Smooth muscle cell (in vitro differentiated cells): ENCODE measurements at regions not wholly inside any gene's neighbourhood (a gene's known extent, or its start where the extent isn't known, plus 50 kb on each side); places are given as distances from the start of the nearest gene placed in this dataset.

Source experiments
- DNase-seq: peaks from one replicate; lab custom pipeline; 2025; ENCODE audit not compliant: unreplicated experiment; lab: John Stamatoyannopoulos, UW
- H2AFZ ChIP-seq: fragments of 200-600 bp; sonication (generic); 2 replicates; pipeline ENCODE4 v1.6.0; 2016; ENCODE audit warnings: antibody characterized with exemption, low read depth, mild to moderate bottlenecking
- H3F3A ChIP-seq: fragments of 200-600 bp; sonication (generic); 2 replicates; pipeline ENCODE4 v1.6.0; 2017; ENCODE audit warnings: antibody characterized with exemption, low read depth
- H3K27ac ChIP-seq: fragments of 200-600 bp; sonication (generic); 2 replicates; pipeline ENCODE4 v1.5.1; 2016; ENCODE audit warnings: low read depth, mild to moderate bottlenecking
- H3K27me3 ChIP-seq: fragments of 200-600 bp; sonication (generic); 2 replicates; pipeline ENCODE4 v1.6.1; 2016; ENCODE audit warnings: low read depth, mild to moderate bottlenecking
- H3K36me3 ChIP-seq: fragments of 200-600 bp; sonication (generic); 2 replicates; pipeline ENCODE4 v1.5.1; 2016; ENCODE audit warnings: low read depth
- H3K4me1 ChIP-seq: fragments of 200-600 bp; sonication (generic); 2 replicates; pipeline ENCODE4 v1.5.1; 2016; ENCODE audit warnings: low read depth
- H3K4me2 ChIP-seq: fragments of 200-600 bp; sonication (generic); 2 replicates; pipeline ENCODE4 v1.6.0; 2016; ENCODE audit warnings: mild to moderate bottlenecking
- H3K4me3 ChIP-seq: fragments of 200-600 bp; sonication (generic); 2 replicates; pipeline ENCODE4 v1.5.1; 2016; ENCODE audit warnings: mild to moderate bottlenecking
- H3K79me2 ChIP-seq: fragments of 200-600 bp; sonication (generic); 2 replicates; pipeline ENCODE4 v1.6.0; 2016; ENCODE audit warnings: low read depth, mild to moderate bottlenecking
- H3K9ac ChIP-seq: fragments of 200-600 bp; sonication (generic); 2 replicates; pipeline ENCODE4 v1.6.0; 2016; ENCODE audit warnings: low read depth
- H3K9me3 ChIP-seq: fragments of 200-600 bp; sonication (generic); replicated peaks from 2 replicates; pipeline ENCODE4 v1.5.1; 2016; ENCODE audit warnings: low read depth
- H4K20me1 ChIP-seq: fragments of 200-600 bp; sonication (generic); 2 replicates; pipeline ENCODE4 v1.6.0; 2016; ENCODE audit warnings: low read depth
- WGBS: methylation state at CpG from one replicate; pipeline ENCODE4 v1.1.7; 2016; ENCODE audit warnings: low lambda C conversion rate; 5-methylcytosine and 5-hydroxymethylcytosine counted together
- TF ChIP-seq, protein P1 (sequence below): fragments of 200-600 bp; sonication (generic); IDR thresholded peaks from 2 replicates; pipeline ENCODE4 v1.5.1; 2017; ENCODE audit warnings: borderline replicate concordance, mild to moderate bottlenecking, antibody characterized with exemption; ENCODE audit not compliant: insufficient read depth, poor library complexity, severe bottlenecking

DNA sequence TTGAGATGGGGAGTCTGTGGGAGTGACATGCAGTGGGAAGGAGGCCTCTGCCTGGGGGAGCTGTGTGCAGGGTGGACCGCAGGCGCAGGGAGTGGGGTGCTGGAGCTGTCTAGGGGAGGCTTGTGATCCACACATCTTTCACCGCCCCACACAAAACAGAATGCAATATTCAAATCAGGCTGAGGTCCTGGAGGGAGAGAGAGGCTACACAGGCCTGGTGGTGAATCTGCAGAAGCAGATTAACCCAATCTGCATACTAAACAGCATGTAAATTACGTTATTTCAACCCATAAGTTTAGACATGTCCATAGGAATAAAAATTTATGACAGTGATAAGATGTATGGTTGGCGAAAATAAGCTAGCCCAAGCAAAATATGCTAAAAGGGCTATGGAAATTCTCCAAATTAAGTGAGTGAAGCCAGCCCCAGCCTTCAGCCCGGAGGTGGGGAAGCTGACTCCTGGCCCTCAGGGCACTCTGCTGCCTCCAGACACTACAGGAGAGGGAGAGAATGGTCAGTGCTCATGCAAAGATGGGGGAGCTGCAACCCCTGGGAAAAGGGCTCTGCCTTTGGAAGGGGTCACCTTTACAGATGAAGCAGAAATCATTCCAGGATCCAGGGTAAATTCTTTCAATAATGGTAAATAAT lies 156.2 kb upstream of the CTTNBP2NL start:
- TF ChIP-seq, protein P1, sequence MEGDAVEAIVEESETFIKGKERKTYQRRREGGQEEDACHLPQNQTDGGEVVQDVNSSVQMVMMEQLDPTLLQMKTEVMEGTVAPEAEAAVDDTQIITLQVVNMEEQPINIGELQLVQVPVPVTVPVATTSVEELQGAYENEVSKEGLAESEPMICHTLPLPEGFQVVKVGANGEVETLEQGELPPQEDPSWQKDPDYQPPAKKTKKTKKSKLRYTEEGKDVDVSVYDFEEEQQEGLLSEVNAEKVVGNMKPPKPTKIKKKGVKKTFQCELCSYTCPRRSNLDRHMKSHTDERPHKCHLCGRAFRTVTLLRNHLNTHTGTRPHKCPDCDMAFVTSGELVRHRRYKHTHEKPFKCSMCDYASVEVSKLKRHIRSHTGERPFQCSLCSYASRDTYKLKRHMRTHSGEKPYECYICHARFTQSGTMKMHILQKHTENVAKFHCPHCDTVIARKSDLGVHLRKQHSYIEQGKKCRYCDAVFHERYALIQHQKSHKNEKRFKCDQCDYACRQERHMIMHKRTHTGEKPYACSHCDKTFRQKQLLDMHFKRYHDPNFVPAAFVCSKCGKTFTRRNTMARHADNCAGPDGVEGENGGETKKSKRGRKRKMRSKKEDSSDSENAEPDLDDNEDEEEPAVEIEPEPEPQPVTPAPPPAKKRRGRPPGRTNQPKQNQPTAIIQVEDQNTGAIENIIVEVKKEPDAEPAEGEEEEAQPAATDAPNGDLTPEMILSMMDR: no peak
- no peaks in the 10 kb centered on the region for H3F3A ChIP-seq
- H3K36me3 ChIP-seq: no peaks in the 10 kb centered on the region
- 76% methylated on average over 6 of the region's 6 CpGs for WGBS
- no peaks in the 10 kb centered on the region for H4K20me1 ChIP-seq
- H3K9ac ChIP-seq: no peak overlapping the region
- H3K4me2 ChIP-seq: no peak overlapping the region
- H3K4me1 ChIP-seq: no peaks in the 10 kb centered on the region
- H3K27ac ChIP-seq: no peak overlapping the region
- no peaks in the 10 kb centered on the region for H3K79me2 ChIP-seq
- no peak overlapping the region for H3K4me3 ChIP-seq
- H3K27me3 ChIP-seq: no peaks in the 10 kb centered on the region
- no peaks in the 10 kb centered on the region for H3K9me3 ChIP-seq
- DNase-seq: no peak
- H2AFZ ChIP-seq: no peak overlapping the region

DNA sequence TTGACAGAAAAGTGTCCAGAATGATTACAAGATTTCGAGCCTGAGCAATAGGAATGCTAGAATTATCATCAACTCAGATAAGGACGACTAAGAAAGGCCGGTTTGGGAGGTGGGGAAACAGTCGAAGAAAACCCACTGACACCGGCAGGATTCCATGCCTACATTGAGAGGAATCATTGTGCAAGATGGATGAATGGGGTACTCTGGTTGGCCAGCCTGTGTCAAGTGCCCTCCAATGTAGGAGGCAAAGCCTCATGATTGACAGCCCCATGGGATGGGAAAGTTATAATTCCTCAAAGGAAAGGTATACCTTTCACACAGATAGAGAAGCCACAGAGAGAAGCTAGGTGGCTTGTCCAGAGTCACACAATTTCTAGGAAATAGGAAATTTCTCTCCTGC lies 153.5 kb upstream of the CTTNBP2NL start:
- H3K36me3 ChIP-seq: no peaks in the 10 kb centered on the region
- H3K27ac ChIP-seq: no peak overlapping the region
- 79% methylated on average over 5 of the region's 5 CpGs for WGBS
- peaks cover 5% of the 10 kb centered on the region for H3K27me3 ChIP-seq
- no peaks in the 10 kb centered on the region for H3F3A ChIP-seq
- no peak overlapping the region for H3K9ac ChIP-seq
- no peak for DNase-seq
- no peaks in the 10 kb centered on the region for H3K79me2 ChIP-seq
- H3K4me1 ChIP-seq: no peaks in the 10 kb centered on the region
- no peak overlapping the region for H3K4me3 ChIP-seq
- H3K4me2 ChIP-seq: no peak overlapping the region
- H2AFZ ChIP-seq: no peak overlapping the region
- no peaks in the 10 kb centered on the region for H4K20me1 ChIP-seq
- H3K9me3 ChIP-seq: no peaks in the 10 kb centered on the region
- TF ChIP-seq, protein P1: no peak

DNA sequence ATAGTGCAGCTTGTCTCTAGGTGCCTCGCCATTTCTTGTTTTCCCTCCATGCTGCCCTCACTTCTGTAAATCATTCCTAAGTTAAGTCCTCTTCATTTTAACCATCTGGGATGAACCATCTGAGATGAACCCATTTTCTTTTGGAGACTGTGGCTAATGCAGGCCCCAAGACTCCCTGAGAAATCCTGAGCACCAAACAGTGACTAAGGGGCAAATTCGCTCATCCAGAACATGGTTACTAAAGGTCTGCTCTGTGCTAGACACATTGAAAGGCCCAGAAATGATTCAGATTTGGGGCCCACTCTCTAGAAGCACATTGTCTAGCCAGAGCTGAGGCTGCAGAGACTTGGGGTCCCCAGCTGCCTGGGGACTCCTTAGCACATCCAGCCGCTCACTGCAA lies 151.9 kb upstream of the CTTNBP2NL start:
- Histone ChIP-seq H3K9ac (no peak overlapping the region), H3K79me2 (no peaks in the 10 kb centered on the region), H3K4me3 (no peak overlapping the region), H3K27me3 (peaks cover 5% of the 10 kb centered on the region), H3K4me1 (no peaks in the 10 kb centered on the region), H4K20me1 (no peaks in the 10 kb centered on the region), H3F3A (no peaks in the 10 kb centered on the region), H3K36me3 (no peaks in the 10 kb centered on the region), H3K9me3 (no peaks in the 10 kb centered on the region), H2AFZ (no peak overlapping the region), H3K4me2 (no peak overlapping the region), H3K27ac (no peak overlapping the region)
- TF ChIP-seq, protein P1: no peak
- no peak for DNase-seq
- 91% methylated on average over 3 of the region's 3 CpGs for WGBS

DNA sequence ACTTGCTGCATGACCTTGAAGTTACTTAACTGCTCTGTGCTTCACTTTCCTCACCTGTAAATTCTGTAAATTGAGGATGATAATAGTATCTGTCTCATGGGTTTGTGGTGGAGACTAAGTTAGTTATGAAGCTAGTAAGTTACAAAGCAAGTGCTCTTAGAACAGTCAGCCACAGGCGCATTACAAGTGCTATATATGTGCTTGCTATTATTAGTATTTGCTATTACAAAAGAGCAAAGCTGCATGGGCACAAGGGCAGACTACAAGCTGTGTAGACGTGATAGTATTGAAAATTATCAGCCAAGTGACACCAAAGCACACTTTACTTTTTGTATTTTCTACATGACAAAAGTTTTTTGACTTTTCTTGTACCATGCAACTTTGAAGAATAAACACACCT lies 150.9 kb upstream of the CTTNBP2NL start:
- Histone ChIP-seq H3F3A (no peaks in the 10 kb centered on the region), H3K4me3 (no peak overlapping the region), H3K27me3 (peaks cover 5% of the 10 kb centered on the region), H2AFZ (no peak overlapping the region), H3K9ac (no peak overlapping the region), H4K20me1 (no peaks in the 10 kb centered on the region), H3K4me2 (no peak overlapping the region), H3K27ac (no peak overlapping the region), H3K79me2 (no peaks in the 10 kb centered on the region), H3K9me3 (no peaks in the 10 kb centered on the region), H3K36me3 (no peaks in the 10 kb centered on the region), H3K4me1 (no peaks in the 10 kb centered on the region)
- DNase-seq: no peak
- TF ChIP-seq, protein P1: no peak
- 84% methylated on average over 2 of the region's 2 CpGs for WGBS
